Cardiac fibroblast (primary cell): ENCODE measurements at regions not wholly inside any gene's neighbourhood (a gene's known extent, or its start where the extent isn't known, plus 50 kb on each side); places are given as distances from the start of the nearest gene placed in this dataset.

Experiments
- DNase-seq, 2 donors: peaks; one replicate each; pipeline versions ENCODE4 v3.0.0 to v3.0.0-alpha.2; 2010; ENCODE audit warnings: low read depth in 2 of 2
- H3K4me3 ChIP-seq, 2 donors: replicated peaks in 1 of 2; 1 replicate in 1 of 2; 2 replicates in 1 of 2; pipeline ENCODE4 v1.5.1; 2011; ENCODE audit warnings: low read depth in 2 of 2, low read length in 2 of 2, mild to moderate bottlenecking in 2 of 2, moderate library complexity in 1 of 2
- TF ChIP-seq, protein P1 (sequence below): IDR thresholded peaks from one replicate; pipeline ENCODE4 v1.5.1; 2011; ENCODE audit warnings: low read depth, mild to moderate bottlenecking, low read length, inconsistent platforms

DNA sequence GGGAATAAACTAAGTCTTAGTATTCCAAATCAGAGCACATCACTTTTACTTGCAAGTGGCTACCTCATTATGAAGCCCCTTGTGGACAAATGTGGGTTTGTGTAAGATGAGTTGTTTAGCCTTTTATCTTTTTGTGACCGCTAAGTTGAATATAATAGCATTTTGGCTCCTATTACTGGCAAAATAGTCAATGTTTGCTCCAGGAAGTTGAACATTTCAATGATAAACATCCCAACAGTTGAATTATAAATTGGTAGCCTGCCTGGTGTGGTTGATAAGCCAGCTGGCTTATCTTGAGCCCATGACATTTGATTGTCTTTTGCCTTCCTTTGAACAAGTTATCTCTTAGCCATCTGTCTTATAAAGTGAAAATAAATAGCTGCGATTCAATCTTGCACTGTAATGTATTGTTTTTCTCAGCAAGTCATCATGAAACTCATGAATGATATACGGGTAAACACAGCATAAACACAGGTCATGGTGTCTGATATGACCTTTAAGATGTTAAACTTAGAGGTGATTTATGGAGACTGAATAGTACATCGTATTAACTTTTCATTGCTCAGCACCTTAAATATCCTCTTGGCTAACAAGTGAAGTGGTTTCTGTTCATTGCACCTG is 338.4 kb downstream of the SOCS6 start:
- H3K4me3 ChIP-seq: no peak overlapping the region
- TF ChIP-seq, protein P1, sequence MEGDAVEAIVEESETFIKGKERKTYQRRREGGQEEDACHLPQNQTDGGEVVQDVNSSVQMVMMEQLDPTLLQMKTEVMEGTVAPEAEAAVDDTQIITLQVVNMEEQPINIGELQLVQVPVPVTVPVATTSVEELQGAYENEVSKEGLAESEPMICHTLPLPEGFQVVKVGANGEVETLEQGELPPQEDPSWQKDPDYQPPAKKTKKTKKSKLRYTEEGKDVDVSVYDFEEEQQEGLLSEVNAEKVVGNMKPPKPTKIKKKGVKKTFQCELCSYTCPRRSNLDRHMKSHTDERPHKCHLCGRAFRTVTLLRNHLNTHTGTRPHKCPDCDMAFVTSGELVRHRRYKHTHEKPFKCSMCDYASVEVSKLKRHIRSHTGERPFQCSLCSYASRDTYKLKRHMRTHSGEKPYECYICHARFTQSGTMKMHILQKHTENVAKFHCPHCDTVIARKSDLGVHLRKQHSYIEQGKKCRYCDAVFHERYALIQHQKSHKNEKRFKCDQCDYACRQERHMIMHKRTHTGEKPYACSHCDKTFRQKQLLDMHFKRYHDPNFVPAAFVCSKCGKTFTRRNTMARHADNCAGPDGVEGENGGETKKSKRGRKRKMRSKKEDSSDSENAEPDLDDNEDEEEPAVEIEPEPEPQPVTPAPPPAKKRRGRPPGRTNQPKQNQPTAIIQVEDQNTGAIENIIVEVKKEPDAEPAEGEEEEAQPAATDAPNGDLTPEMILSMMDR: no peak
- DNase-seq: no peak

DNA sequence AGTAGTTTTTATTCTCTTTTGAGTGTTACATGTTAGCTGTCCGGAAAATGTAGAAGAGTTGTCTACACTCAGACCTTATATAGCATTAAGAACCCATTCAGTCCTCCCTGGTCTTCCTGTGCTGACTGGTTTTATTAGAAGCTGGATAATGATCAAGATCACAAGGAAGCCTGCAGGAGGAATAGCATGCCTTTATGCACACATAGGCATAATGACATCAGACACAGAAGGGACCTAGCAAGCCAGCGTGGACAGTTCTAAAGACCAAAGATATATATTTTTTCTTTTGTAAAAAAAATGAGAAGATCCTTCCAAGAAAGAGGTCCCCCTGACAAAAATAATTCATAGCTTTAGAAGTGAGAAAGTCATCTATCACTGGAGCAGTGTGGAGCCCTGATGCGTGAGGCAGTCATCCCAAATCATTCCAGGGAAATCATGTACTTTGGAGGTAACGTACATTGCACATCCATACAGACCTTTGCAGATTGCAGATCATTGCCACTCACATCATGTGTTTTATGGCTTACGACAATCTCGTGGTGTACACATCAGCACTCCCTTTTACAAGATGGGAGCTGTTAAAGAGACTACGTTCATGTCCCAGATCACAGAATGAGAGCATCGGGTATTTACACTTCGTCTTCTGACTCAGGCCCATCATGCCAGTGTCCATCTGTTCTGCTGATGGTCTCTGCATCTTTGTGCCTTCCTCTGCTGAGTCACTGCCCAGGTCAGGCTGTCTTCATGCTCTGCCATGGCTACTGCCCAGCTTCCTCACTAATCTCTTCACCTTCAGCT is 334.0 kb downstream of the SOCS6 start:
- DNase-seq: no peak
- H3K4me3 ChIP-seq: no peak overlapping the region
- TF ChIP-seq, protein P1: no peak

DNA sequence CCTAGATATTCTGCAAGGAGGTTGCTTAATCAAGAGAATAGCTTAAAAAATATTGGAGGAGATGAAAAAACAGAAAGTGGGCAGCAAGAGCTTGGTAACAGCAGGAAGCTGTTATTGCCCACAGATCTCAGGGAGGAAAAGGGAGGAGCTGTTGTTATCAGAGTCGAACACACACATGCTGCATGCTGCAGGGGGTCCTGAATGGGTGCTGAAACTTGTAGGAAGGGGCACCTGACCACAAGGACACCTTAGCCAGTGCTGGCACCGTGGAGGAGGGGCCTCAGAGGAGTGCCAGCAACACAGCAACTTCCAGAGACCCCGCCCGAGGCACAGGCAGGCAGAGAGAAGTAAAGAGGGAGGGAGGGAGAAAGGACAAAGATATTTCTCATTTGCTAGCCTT is 332.9 kb downstream of the SOCS6 start:
- DNase-seq: no peak
- TF ChIP-seq, protein P1: no peak
- H3K4me3 ChIP-seq: no peak overlapping the region

DNA sequence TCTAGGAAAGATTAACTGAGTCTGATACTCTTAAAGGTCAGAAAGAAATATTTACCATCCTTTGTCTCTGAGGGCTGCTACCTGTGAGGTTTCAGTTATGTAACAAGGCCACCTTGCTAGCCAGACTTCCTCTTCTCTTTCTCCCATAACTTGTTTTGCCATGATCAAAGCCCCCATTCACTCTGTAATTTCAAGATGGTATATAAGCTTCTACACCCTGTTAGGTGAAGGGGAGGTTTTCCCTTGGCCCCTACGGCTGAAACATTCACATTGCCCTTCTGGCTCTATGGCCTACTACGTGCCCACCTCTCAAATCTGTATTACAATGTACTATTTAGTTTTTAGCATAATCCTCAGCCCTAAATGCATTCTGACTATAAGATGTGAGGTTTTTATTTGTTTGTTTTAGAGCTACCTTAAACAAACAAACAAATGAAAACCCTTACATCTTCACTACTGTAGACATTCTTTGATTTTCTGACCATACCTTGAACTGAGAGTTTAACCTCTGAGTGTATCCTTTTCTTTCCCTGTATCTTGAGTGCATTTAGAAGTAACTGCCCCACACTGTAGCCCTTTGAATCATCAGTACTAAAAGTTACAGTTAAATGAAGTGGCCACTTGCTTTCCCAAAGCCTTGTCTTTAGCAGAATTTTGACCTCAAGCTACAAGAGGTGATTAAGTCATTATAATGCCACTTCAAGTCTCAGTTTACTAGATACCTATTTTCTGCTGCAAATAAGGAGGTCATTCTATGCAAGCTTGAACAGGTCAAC is 332.2 kb downstream of the SOCS6 start:
- H3K4me3 ChIP-seq: no peak overlapping the region
- TF ChIP-seq, protein P1: no peak
- DNase-seq: no peak

DNA sequence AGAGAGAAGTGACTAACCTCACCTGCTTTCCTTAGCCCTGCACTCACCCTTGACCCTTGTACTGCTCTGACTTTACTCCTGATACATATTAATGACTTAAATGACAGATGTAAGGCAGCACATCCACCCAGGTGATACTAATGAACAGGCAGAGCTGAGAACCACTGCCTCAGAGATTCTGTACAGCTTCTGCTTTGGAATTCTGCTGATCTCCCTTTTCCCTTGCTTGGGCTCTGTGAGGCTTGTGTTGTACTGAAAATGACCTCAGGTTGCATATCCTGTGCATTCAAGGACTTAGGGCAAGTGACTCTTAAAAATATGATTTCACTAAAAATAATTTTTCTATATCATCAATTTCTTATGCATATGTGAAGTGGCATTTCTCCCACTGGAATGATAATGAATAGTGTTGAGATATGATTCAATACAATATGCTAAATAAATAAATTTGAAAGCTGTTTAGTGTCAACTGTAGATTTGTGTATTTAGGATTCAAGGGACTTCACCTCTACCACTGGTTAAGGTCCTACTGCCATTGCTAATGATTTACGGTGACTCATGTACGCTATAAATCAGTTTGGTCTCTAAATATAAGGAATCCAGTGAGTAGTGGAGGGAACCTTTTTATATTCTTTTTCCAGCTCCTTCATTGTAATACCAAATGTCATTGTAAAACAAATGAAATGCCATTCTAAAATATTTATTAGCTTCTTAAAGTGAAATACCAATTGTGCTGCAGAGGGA is 328.3 kb downstream of the SOCS6 start:
- DNase-seq: no peak
- TF ChIP-seq, protein P1: no peak

DNA sequence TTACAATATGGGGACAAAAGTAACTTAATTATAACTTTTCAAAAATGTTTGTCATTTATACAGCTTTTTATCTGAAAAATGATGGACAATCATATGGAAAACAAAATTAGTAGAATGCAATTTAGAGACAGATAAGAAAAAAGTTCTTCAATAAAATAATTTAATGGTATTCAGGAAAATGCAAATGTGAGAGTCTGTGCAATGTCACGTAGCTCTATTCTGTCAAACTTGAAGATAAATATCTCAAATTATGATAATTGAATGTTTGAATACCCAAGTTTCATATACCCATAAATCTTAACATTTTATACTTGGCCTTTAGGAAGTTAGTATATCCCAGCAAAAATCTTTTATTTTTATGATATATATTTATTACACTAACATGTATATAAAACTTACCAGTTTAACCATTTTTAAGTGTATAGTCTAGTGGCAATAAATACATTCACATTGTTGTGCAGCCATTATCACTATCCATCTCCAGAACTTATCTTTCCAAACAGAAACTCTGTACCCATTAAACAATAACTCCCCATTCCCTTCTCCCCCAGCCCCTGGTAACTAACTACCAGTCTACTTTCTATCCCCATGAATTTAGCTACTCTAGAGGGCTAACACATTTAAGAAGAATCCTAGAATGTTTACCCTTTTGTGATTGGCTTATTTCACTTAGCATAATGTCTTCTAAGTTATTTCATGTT is 311.5 kb downstream of the SOCS6 start:
- TF ChIP-seq, protein P1: no peak
- DNase-seq: no peak
- no peak overlapping the region for H3K4me3 ChIP-seq

More for the DNA sequence above, 328.3 kb downstream of the SOCS6 start:
- no peak overlapping the region for H3K4me3 ChIP-seq
